H9 (cell line): ENCODE measurements at regions not wholly inside any gene's neighbourhood (a gene's known extent, or its start where the extent isn't known, plus 50 kb on each side); places are given as distances from the start of the nearest gene placed in this dataset.

ENCODE experiments used
- DNase-seq: peaks from one replicate; pipeline ENCODE4 v3.0.0-alpha.2; 2017
- H2AFZ ChIP-seq: one replicate; pipeline ENCODE4 v1.6.1; 2013; ENCODE audit warnings: mild to moderate bottlenecking, low read length, control low read depth, moderate library complexity
- H2AK5ac ChIP-seq: 2 replicates; pipeline ENCODE4 v1.6.1; 2013; ENCODE audit warnings: low read length, control low read depth, mixed read lengths; ENCODE audit not compliant: insufficient read length
- H2BK120ac ChIP-seq: one replicate; pipeline ENCODE4 v1.6.1; 2013; ENCODE audit warnings: low read depth, mild to moderate bottlenecking, low read length, control low read depth, inconsistent platforms; ENCODE audit not compliant: poor library complexity, severe bottlenecking
- H2BK12ac ChIP-seq: 2 replicates; pipeline ENCODE4 v1.6.1; 2013; ENCODE audit warnings: low read length, control low read depth, mixed read lengths, low read depth; ENCODE audit not compliant: insufficient read length
- H2BK15ac ChIP-seq: 2 replicates; pipeline ENCODE4 v1.6.1; 2013; ENCODE audit warnings: low read depth, low read length, control low read depth
- H2BK20ac ChIP-seq: one replicate; pipeline ENCODE4 v1.6.1; 2013; ENCODE audit warnings: low read depth, mild to moderate bottlenecking, low read length, control low read depth, inconsistent platforms; ENCODE audit not compliant: poor library complexity, severe bottlenecking
- H2BK5ac ChIP-seq: 2 replicates; pipeline ENCODE4 v1.6.1; 2013; ENCODE audit warnings: low read length, control low read depth, mixed read lengths; ENCODE audit not compliant: insufficient read length
- H3K14ac ChIP-seq: 2 replicates; pipeline ENCODE4 v1.6.1; 2013; ENCODE audit warnings: low read length, control low read depth; ENCODE audit not compliant: insufficient read depth
- H3K18ac ChIP-seq: 2 replicates; pipeline ENCODE4 v1.6.1; 2013; ENCODE audit warnings: low read depth, mild to moderate bottlenecking, mixed read lengths, low read length, control low read depth; ENCODE audit not compliant: insufficient read length
- H3K23ac ChIP-seq: 2 replicates; pipeline ENCODE4 v1.6.1; 2013; ENCODE audit warnings: low read length, control low read depth, mixed read lengths, low read depth; ENCODE audit not compliant: insufficient read length
- H3K23me2 ChIP-seq: 2 replicates; pipeline ENCODE4 v1.6.1; 2013; ENCODE audit warnings: low read depth, mild to moderate bottlenecking, mixed read lengths, low read length, control low read depth; ENCODE audit not compliant: insufficient read length, poor library complexity, severe bottlenecking
- H3K27ac ChIP-seq: 2 replicates; pipeline ENCODE4 v1.5.1; 2013; ENCODE audit warnings: low read length, control low read depth, mixed read lengths, low read depth; ENCODE audit not compliant: insufficient read length
- H3K27me3 ChIP-seq: 2 replicates; pipeline ENCODE4 v1.6.1; 2013; ENCODE audit warnings: low read length, control low read depth, inconsistent platforms; ENCODE audit not compliant: insufficient read depth
- H3K4ac ChIP-seq: 2 replicates; pipeline ENCODE4 v1.6.1; 2013; ENCODE audit warnings: low read depth, mild to moderate bottlenecking, control low read depth, inconsistent platforms, low read length, moderate library complexity
- H3K4me1 ChIP-seq: 2 replicates; pipeline ENCODE4 v1.6.1; 2013; ENCODE audit warnings: low read length, control low read depth, inconsistent platforms; ENCODE audit not compliant: insufficient read depth
- H3K4me2 ChIP-seq: 2 replicates; pipeline ENCODE4 v1.6.1; 2013; ENCODE audit warnings: low read length, control low read depth, mixed read lengths; ENCODE audit not compliant: insufficient read length, insufficient read depth
- H3K56ac ChIP-seq: 2 replicates; pipeline ENCODE4 v1.6.1; 2013; ENCODE audit warnings: low read depth, mild to moderate bottlenecking, mixed read lengths, low read length, control low read depth; ENCODE audit not compliant: insufficient read length
- H3K79me1 ChIP-seq: 2 replicates; pipeline ENCODE4 v1.6.1; 2013; ENCODE audit warnings: low read depth, mild to moderate bottlenecking, moderate library complexity, low read length, control low read depth, inconsistent platforms; ENCODE audit not compliant: insufficient read depth, poor library complexity, severe bottlenecking
- H3K79me2 ChIP-seq: 2 replicates; pipeline ENCODE4 v1.6.1; 2013; ENCODE audit warnings: low read length, control low read depth, inconsistent platforms; ENCODE audit not compliant: insufficient read depth
- H3K9ac ChIP-seq: 2 replicates; pipeline ENCODE4 v1.6.1; 2013; ENCODE audit warnings: low read length, control low read depth, mixed read lengths; ENCODE audit not compliant: insufficient read length; ENCODE audit errors: extremely low read depth
- H3K9me3 ChIP-seq: one replicate; pipeline ENCODE4 v1.6.1; 2013; ENCODE audit warnings: low read depth, low read length, inconsistent platforms; ENCODE audit not compliant: control insufficient read depth
- H3T11ph ChIP-seq: one replicate; pipeline ENCODE4 v1.6.1; 2013; ENCODE audit warnings: mild to moderate bottlenecking, low read length, control low read depth, inconsistent platforms
- H4K20me1 ChIP-seq: one replicate; pipeline ENCODE4 v1.6.1; 2013; ENCODE audit not compliant: control insufficient read depth, insufficient read length, insufficient read depth
- H4K5ac ChIP-seq: 2 replicates; pipeline ENCODE4 v1.6.1; 2013; ENCODE audit warnings: low read depth, mild to moderate bottlenecking, mixed read lengths, low read length, control low read depth; ENCODE audit not compliant: insufficient read length
- H4K8ac ChIP-seq: replicated peaks from 2 replicates; pipeline ENCODE4 v1.6.1; 2013; ENCODE audit warnings: low read length, control low read depth, mixed read lengths, low read depth; ENCODE audit not compliant: insufficient read length
- H4K91ac ChIP-seq: 2 replicates; pipeline ENCODE4 v1.6.1; 2013; ENCODE audit warnings: low read depth, mild to moderate bottlenecking, moderate library complexity, mixed read lengths, low read length, control low read depth; ENCODE audit not compliant: insufficient read length
- H3K27ac Mint-ChIP-seq, 3 experiments: 2 replicates in 2 of 3; 3 replicates in 1 of 3; pipeline ENCODE4 v1.8.0; 2020 to 2021; ENCODE audit warnings: mixed read lengths in 3 of 3, mild to moderate bottlenecking in 1 of 3, moderate library complexity in 1 of 3
- H3K27me3 Mint-ChIP-seq: 2 replicates; pipeline ENCODE4 v1.8.0; 2021; ENCODE audit warnings: low read depth, mild to moderate bottlenecking, moderate library complexity, mixed read lengths
- H3K36me3 Mint-ChIP-seq, 3 experiments: 2 replicates in 2 of 3; 3 replicates in 1 of 3; pipeline ENCODE4 v1.8.0; 2020 to 2021; ENCODE audit warnings: low read depth in 3 of 3, mixed read lengths in 3 of 3; ENCODE audit not compliant: insufficient read depth in 1 of 3
- H3K4me1 Mint-ChIP-seq, 2 experiments: 2 replicates each; pipeline ENCODE4 v1.8.0; 2020; ENCODE audit warnings: mixed read lengths in 2 of 2
- H3K4me3 Mint-ChIP-seq, 2 experiments: 2 replicates in 1 of 2; 3 replicates in 1 of 2; pipeline ENCODE4 v1.8.0; 2020 to 2021; ENCODE audit warnings: mild to moderate bottlenecking in 2 of 2, mixed read lengths in 2 of 2, moderate library complexity in 1 of 2
- H3K9me3 Mint-ChIP-seq, 2 experiments: 2 replicates in 1 of 2; 3 replicates in 1 of 2; pipeline ENCODE4 v1.8.0; 2020; ENCODE audit warnings: mild to moderate bottlenecking in 2 of 2, mixed read lengths in 2 of 2, moderate library complexity in 1 of 2
- WGBS: extraction: QIAGEN DNeasy Blood & Tissue Kit; methylation state at CpG from one replicate; pipeline ENCODE4 v1.1.7; 2013; ENCODE audit warnings: missing lambda C conversion rate, low lambda C conversion rate, mixed read lengths; ENCODE audit not compliant: insufficient read length; ENCODE audit errors: extremely low coverage; 5-methylcytosine and 5-hydroxymethylcytosine counted together
- TF ChIP-seq, protein P1 (sequence below): fragments of 200-600 bp; sonication (generic); conservative IDR thresholded peaks from 3 replicates; pipeline ENCODE4 v1.8.0; 2021; ENCODE audit warnings: antibody characterized with exemption, mild to moderate bottlenecking

DNA sequence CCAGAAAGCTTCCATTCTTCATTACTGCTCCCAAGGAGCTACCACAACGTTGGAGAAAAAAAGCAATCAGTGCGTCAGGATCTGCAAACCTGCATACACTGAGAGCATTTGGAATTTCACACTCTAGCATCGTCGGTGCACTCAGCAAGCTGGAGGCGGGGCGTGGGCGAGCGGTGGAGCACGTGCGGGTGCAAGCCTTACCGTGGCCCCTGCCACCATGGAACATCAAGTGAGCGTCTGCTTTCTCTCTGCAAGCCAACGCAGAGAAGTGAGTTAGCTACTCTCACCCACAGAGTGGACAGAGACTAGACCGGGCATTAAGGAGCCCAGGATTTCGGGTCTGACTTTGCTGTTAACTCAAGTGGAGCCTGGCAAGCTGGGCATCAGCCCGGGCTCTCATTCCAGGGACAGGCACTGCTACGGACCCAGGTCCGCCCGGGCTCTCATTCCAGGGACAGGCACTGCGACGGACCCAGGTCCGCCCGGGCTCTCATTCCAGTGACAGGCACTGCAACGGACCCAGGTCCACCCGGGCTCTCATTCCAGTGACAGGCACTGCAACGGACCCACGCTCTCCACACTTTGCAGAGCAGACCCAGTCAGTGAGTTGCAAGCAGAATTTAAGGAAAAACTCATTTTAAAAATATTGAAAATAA, 124.1 kb upstream of the SPACA7 start:
- DNase-seq, result no peak
- TF ChIP-seq, protein P1, sequence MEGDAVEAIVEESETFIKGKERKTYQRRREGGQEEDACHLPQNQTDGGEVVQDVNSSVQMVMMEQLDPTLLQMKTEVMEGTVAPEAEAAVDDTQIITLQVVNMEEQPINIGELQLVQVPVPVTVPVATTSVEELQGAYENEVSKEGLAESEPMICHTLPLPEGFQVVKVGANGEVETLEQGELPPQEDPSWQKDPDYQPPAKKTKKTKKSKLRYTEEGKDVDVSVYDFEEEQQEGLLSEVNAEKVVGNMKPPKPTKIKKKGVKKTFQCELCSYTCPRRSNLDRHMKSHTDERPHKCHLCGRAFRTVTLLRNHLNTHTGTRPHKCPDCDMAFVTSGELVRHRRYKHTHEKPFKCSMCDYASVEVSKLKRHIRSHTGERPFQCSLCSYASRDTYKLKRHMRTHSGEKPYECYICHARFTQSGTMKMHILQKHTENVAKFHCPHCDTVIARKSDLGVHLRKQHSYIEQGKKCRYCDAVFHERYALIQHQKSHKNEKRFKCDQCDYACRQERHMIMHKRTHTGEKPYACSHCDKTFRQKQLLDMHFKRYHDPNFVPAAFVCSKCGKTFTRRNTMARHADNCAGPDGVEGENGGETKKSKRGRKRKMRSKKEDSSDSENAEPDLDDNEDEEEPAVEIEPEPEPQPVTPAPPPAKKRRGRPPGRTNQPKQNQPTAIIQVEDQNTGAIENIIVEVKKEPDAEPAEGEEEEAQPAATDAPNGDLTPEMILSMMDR, result no peak
- Histone ChIP-seq H3K79me1 (no peaks in the 10 kb centered on the region), H3K4me1 (no peaks in the 10 kb centered on the region), H3K56ac (no peak overlapping the region), H4K5ac (no peak overlapping the region), H3K14ac (no peak overlapping the region), H2BK15ac (no peak overlapping the region), H2BK5ac (no peak overlapping the region), H3T11ph (no peak overlapping the region), H2BK20ac (no peak overlapping the region), H2BK120ac (no peak overlapping the region), H2AK5ac (no peak overlapping the region), H2AFZ (no peak overlapping the region), H3K9ac (no peak overlapping the region), H3K23me2 (no peaks in the 10 kb centered on the region), H4K8ac (no peak overlapping the region), H3K27me3 (no peaks in the 10 kb centered on the region; the same call in 1 of the 2 replicates), H3K23ac (no peak overlapping the region), H3K18ac (no peak overlapping the region), H3K79me2 (no peaks in the 10 kb centered on the region), H3K4ac (no peak overlapping the region), H4K91ac (no peak overlapping the region), H3K9me3 (no peaks in the 10 kb centered on the region), H2BK12ac (no peak overlapping the region), H3K4me2 (no peak overlapping the region), H4K20me1 (no peaks in the 10 kb centered on the region), H3K27ac (no peak overlapping the region)
- H3K36me3 Mint-ChIP-seq, result no peaks in the 10 kb centered on the region
- peaks cover 8 to 18% of the 10 kb centered on the region in 2 experiments for H3K4me1 Mint-ChIP-seq
- whole genome bisulfite sequencing, result no CpG with 5 or more reads among the region's 27 CpGs
- no peaks in the 10 kb centered on the region for H3K9me3 Mint-ChIP-seq
- H3K27me3 Mint-ChIP-seq, result peaks cover 46% of the 10 kb centered on the region
- no peak overlapping the region for H3K27ac Mint-ChIP-seq
- no peak overlapping the region for H3K4me3 Mint-ChIP-seq
